Stimulated activated CD4-positive, alpha-beta T cell treated with anti-CD3 and anti-CD28 coated beads, Interleukin-1b, Interleukin-23, amount 100 ng/mL, for 4 hours (primary cell): ENCODE measurements at regions not wholly inside any gene's neighbourhood (a gene's known extent, or its start where the extent isn't known, plus 50 kb on each side); places are given as distances from the start of the nearest gene placed in this dataset.

Experiments used
- DNase-seq, 2 donors: peaks; one replicate each; pipeline ENCODE4 v3.0.0-alpha.2; 2020; ENCODE audit warnings: low read depth in 2 of 2

- DNase-seq: no peak
These were observed 371.9 kb upstream of the TBL1XR1 start for GRCh38 chr3:177569193-177569592.

- DNase-seq: no peak
These were observed 372.8 kb upstream of the TBL1XR1 start for GRCh38 chr3:177569875-177570657.

GRCh38 chr3:177571271-177571943 lies 374.1 kb upstream of the TBL1XR1 start:
- DNase-seq: no peak

- DNase-seq: no peak
These were observed 374.6 kb upstream of the TBL1XR1 start for GRCh38 chr3:177571944-177572315.

GRCh38 chr3:177574222-177574856 lies 377.1 kb upstream of the TBL1XR1 start:
- no peak for DNase-seq

- no peak for DNase-seq
These were observed 379.5 kb upstream of the TBL1XR1 start for GRCh38 chr3:177576746-177577145.

GRCh38 chr3:177578488-177578887 lies 381.2 kb upstream of the TBL1XR1 start:
- DNase-seq: no peak

- DNase-seq: no peak
These were observed 382.1 kb upstream of the TBL1XR1 start for GRCh38 chr3:177579419-177579818.

GRCh38 chr3:177580437-177580836 lies 383.2 kb upstream of the TBL1XR1 start:
- no peak for DNase-seq

- DNase-seq: no peak
These were observed 388.0 kb upstream of the TBL1XR1 start for GRCh38 chr3:177585271-177585670.

- DNase-seq: no peak
These were observed 391.9 kb upstream of the TBL1XR1 start for GRCh38 chr3:177589041-177589650.

GRCh38 chr3:177589911-177590381 lies 392.7 kb upstream of the TBL1XR1 start:
- DNase-seq: no peak

GRCh38 chr3:177590826-177591225 lies 393.5 kb upstream of the TBL1XR1 start:
- DNase-seq: no peak

GRCh38 chr3:177591379-177591778 lies 394.1 kb upstream of the TBL1XR1 start:
- DNase-seq: no peak

- no peak for DNase-seq
These were observed 396.8 kb upstream of the TBL1XR1 start for GRCh38 chr3:177594096-177594495.

GRCh38 chr3:177595530-177596188 lies 398.4 kb upstream of the TBL1XR1 start:
- no peak for DNase-seq

GRCh38 chr3:177596248-177596815 lies 399.1 kb upstream of the TBL1XR1 start:
- no peak for DNase-seq

- DNase-seq: no peak
These were observed 399.6 kb upstream of the TBL1XR1 start for GRCh38 chr3:177596816-177597271.

GRCh38 chr3:177597311-177598096 lies 400.2 kb upstream of the TBL1XR1 start:
- no peak for DNase-seq

- no peak for DNase-seq
These were observed 401.0 kb upstream of the TBL1XR1 start for GRCh38 chr3:177598097-177598833.
